Vagina (tissue), 2 donors: ENCODE measurements at regions not wholly inside any gene's neighbourhood (a gene's known extent, or its start where the extent isn't known, plus 50 kb on each side); places are given as distances from the start of the nearest gene placed in this dataset.

ENCODE experiments used
- POLR2A ChIP-seq, 2 donors: fragments of 450-650 bp; IDR thresholded peaks; one replicate each; pipeline ENCODE4 v1.6.1; 2017; ENCODE audit warnings: antibody characterized with exemption in 2 of 2, mild to moderate bottlenecking in 2 of 2, moderate library complexity in 2 of 2
- TF ChIP-seq, protein P1 (sequence below), 3 experiments: fragments of 450-650 bp in 2 of 3; fragments of 200-600 bp in 1 of 3; sonication (generic) in 1 of 3; IDR thresholded peaks; one replicate each; pipeline ENCODE4 v1.5.1; 2017 to 2019; ENCODE audit warnings: antibody characterized with exemption in 3 of 3, mild to moderate bottlenecking in 2 of 3, moderate library complexity in 2 of 3

DNA sequence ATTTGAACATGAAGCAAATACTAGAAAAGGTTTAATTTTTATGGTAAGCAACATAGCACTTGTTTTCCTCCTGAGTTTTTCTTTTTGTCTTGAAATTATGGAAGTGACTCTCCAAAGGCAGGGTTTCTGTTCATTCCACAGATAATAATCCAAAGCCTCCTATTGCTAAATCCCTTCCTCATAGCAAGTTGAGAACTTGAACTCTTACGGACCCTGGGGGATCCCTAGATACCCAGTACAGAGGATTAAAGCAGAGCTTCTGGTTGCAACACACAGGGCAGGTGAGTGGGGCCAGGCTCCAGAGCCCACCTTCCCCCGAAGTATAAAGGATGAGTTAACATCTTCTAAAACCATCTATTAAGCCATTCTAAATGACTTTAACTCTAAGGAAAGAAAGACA is 294.1 kb downstream of the RMST start:
- TF ChIP-seq POLR2A (IDR thresholded peaks at IDR 0.05): no peak
- TF ChIP-seq, protein P1, sequence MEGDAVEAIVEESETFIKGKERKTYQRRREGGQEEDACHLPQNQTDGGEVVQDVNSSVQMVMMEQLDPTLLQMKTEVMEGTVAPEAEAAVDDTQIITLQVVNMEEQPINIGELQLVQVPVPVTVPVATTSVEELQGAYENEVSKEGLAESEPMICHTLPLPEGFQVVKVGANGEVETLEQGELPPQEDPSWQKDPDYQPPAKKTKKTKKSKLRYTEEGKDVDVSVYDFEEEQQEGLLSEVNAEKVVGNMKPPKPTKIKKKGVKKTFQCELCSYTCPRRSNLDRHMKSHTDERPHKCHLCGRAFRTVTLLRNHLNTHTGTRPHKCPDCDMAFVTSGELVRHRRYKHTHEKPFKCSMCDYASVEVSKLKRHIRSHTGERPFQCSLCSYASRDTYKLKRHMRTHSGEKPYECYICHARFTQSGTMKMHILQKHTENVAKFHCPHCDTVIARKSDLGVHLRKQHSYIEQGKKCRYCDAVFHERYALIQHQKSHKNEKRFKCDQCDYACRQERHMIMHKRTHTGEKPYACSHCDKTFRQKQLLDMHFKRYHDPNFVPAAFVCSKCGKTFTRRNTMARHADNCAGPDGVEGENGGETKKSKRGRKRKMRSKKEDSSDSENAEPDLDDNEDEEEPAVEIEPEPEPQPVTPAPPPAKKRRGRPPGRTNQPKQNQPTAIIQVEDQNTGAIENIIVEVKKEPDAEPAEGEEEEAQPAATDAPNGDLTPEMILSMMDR (IDR thresholded peaks at IDR 0.05): no peak
